Stimulated activated naive CD8-positive, alpha-beta T cell treated with anti-CD3 and anti-CD28 coated beads, Interleukin-15, Interleukin-2, amounts not matched to agents 100 ng/mL and 50 ng/mL, for 24 hours (primary cell): ENCODE measurements at regions not wholly inside any gene's neighbourhood (a gene's known extent, or its start where the extent isn't known, plus 50 kb on each side); places are given as distances from the start of the nearest gene placed in this dataset.
"Not testable (repeated sequence)": the region's sequence is repeated elsewhere in the genome, so short reads cannot be mapped to it uniquely, and the experiment has no call there.

ENCODE experiments used
- H3K27ac Mint-ChIP-seq: one replicate; pipeline ENCODE4 v1.8.0; 2021; ENCODE audit warnings: mild to moderate bottlenecking, mixed read lengths
- H3K27me3 Mint-ChIP-seq: one replicate; pipeline ENCODE4 v1.8.0; 2021; ENCODE audit warnings: mixed read lengths
- H3K36me3 Mint-ChIP-seq: one replicate; pipeline ENCODE4 v1.8.0; 2021; ENCODE audit warnings: low read depth, mixed read lengths
- H3K4me1 Mint-ChIP-seq: one replicate; pipeline ENCODE4 v1.8.0; 2021; ENCODE audit warnings: low read depth, mixed read lengths
- H3K4me3 Mint-ChIP-seq: one replicate; pipeline ENCODE4 v1.8.0; 2021; ENCODE audit warnings: mild to moderate bottlenecking, mixed read lengths
- H3K9me3 Mint-ChIP-seq: one replicate; pipeline ENCODE4 v1.8.0; 2021; ENCODE audit warnings: mixed read lengths

DNA sequence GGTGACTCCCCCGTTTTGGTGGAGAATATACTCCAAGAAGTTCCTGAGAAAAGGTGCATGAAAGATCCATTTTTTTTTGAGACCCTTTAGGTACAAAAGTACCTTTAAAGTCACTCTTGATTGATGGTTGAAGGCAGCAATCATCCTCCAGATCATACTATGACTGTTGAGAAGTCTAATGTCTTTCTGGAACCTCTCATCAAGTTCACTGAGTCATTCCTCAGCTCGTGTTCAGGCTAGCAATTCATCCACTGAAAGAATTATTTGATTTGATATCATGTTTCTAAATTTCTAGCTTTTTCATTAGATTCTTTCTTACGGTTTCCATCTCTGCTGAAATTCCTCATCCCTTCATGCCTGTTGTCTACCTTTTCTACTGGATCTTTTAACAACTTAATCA lies 65.1 kb upstream of the GJB6 start:
- no peak overlapping the region for H3K27ac Mint-ChIP-seq
- H3K4me1 Mint-ChIP-seq, result no peaks in the 10 kb centered on the region
- H3K4me3 Mint-ChIP-seq, result no peak overlapping the region
- no peaks in the 10 kb centered on the region for H3K9me3 Mint-ChIP-seq
- H3K27me3 Mint-ChIP-seq, result peaks cover 28% of the 10 kb centered on the region
- H3K36me3 Mint-ChIP-seq, result no peaks in the 10 kb centered on the region

DNA sequence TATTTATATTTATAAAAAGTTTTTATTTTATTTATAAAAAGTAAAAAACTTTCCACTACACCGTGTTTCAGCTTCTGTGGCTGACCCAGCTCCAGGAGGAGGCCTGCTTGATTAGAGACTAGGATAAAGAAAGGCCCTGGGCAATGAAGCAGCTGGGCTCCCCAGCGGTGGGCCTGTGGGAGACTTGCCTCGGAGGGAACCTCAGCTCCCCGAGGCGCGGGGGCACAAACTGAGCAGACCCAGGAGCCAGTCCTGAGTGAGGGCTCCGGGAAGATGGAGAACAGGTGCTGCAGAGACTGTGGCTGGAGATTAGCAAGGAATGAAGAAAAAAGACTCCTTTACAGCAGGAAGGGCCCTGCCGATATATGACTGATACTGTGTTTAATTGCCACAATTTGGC lies 63.8 kb upstream of the GJB6 start:
- H3K4me3 Mint-ChIP-seq, result no peak overlapping the region
- no peaks in the 10 kb centered on the region for H3K9me3 Mint-ChIP-seq
- H3K4me1 Mint-ChIP-seq, result no peaks in the 10 kb centered on the region
- H3K36me3 Mint-ChIP-seq, result no peaks in the 10 kb centered on the region
- H3K27ac Mint-ChIP-seq, result no peak overlapping the region
- peaks cover 19% of the 10 kb centered on the region for H3K27me3 Mint-ChIP-seq

- H3K27me3 Mint-ChIP-seq, result peaks cover 6% of the 10 kb centered on the region
- H3K4me1 Mint-ChIP-seq, result no peaks in the 10 kb centered on the region
- no peak overlapping the region for H3K4me3 Mint-ChIP-seq
- H3K27ac Mint-ChIP-seq, result no peak overlapping the region
- H3K36me3 Mint-ChIP-seq, result no peaks in the 10 kb centered on the region
- no peaks in the 10 kb centered on the region for H3K9me3 Mint-ChIP-seq
Measured at GRCh38 chr13:20294497-20294896, 62.4 kb upstream of the GJB6 start.

DNA sequence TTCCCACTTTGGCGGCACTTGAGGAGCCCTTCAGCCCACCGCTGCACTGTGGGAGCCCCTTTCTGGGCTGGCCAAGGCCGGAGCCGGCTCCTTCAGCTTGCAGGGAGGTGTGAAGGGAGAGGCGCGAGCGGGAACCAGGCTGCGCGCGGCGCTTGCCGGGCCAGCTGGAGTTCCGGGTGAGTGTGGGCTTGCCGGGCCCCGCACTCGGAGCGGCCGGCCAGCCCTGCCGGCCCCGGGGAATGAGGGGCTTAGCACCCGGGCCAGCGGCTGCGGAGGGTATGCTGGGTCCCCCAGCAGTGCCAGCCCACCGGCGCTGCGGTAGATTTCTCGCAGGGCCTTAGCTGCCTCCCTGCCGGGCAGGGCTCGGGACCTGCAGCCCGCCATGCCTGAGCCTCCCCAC lies 60.2 kb upstream of the GJB6 start:
- not testable (repeated sequence) for H3K36me3 Mint-ChIP-seq, H3K9me3 Mint-ChIP-seq, H3K4me3 Mint-ChIP-seq, H3K4me1 Mint-ChIP-seq, H3K27ac Mint-ChIP-seq, H3K27me3 Mint-ChIP-seq

GRCh38 chr13:20291675-20292074 lies 59.6 kb upstream of the GJB6 start:
- Mint-ChIP-seq H3K9me3 (peaks cover 11% of the 10 kb centered on the region), H3K27me3 (no peaks in the 10 kb centered on the region), H3K4me3 (no peak overlapping the region), H3K27ac (no peak overlapping the region), H3K36me3 (no peaks in the 10 kb centered on the region), H3K4me1 (no peaks in the 10 kb centered on the region)

DNA sequence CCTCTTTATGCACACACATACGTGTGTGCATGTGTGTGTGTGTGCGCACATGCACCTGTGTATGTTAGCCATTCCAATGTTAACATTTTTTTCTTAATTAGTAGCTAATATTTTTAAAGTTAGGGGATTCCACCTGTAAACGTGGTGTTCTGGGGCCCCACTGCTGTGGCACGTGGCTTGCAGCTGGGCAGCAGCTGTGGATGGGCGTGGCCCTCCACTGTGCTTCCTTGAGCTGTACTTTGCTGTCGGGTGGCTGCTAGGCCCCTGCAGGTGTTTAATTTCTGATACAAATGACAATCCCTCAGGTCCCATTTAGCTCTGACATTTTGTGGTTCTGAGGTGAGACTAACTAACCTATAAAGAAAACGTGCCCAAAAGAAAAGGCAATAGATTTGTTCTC lies 58.9 kb upstream of the GJB6 start:
- Mint-ChIP-seq H3K9me3 (peaks cover 17% of the 10 kb centered on the region), H3K27me3 (no peaks in the 10 kb centered on the region), H3K27ac (no peak overlapping the region), H3K36me3 (peaks cover 4% of the 10 kb centered on the region), H3K4me1 (no peaks in the 10 kb centered on the region), H3K4me3 (no peak overlapping the region)

DNA sequence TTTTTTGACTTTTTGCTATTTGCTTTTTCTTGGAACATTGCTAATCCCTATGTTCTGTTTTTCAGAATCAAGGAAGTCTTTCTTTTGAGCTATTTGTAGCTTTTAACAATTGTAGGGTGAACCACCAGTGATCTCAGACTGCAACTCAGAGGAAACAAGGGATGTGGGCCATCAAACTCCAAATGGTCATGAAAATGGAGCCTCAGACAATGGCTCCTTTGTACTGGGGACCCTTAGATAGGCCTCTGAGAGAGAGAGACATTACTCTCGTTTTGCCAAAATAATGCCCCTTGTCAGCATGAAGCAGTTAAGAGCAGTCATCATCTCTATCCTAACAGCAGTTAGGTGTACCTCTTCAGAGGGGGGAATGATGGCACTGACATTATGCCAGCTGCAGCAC lies 56.4 kb upstream of the GJB6 start:
- Mint-ChIP-seq H3K27me3 (no peaks in the 10 kb centered on the region), H3K4me1 (no peaks in the 10 kb centered on the region), H3K27ac (no peak overlapping the region), H3K9me3 (peaks cover 30% of the 10 kb centered on the region), H3K36me3 (peaks cover 7% of the 10 kb centered on the region), H3K4me3 (no peak overlapping the region)

- Mint-ChIP-seq H3K27me3 (no peaks in the 10 kb centered on the region), H3K4me3 (no peak overlapping the region), H3K36me3 (peaks cover 7% of the 10 kb centered on the region), H3K4me1 (no peaks in the 10 kb centered on the region), H3K9me3 (peaks cover 30% of the 10 kb centered on the region), H3K27ac (no peak overlapping the region)
Measured at GRCh38 chr13:20287976-20288375, 55.9 kb upstream of the GJB6 start.

- Mint-ChIP-seq H3K4me3 (no peak overlapping the region), H3K36me3 (peaks cover 7% of the 10 kb centered on the region), H3K9me3 (peaks cover 33% of the 10 kb centered on the region), H3K4me1 (no peaks in the 10 kb centered on the region), H3K27me3 (no peaks in the 10 kb centered on the region), H3K27ac (no peak overlapping the region)
Measured at GRCh38 chr13:20285530-20285929, 53.4 kb upstream of the GJB6 start.
